ENCODE measurements at regions not wholly inside any gene's neighbourhood (a gene's known extent, or its start where the extent isn't known, plus 50 kb on each side); places are given as distances from the start of the nearest gene placed in this dataset.

DNA sequence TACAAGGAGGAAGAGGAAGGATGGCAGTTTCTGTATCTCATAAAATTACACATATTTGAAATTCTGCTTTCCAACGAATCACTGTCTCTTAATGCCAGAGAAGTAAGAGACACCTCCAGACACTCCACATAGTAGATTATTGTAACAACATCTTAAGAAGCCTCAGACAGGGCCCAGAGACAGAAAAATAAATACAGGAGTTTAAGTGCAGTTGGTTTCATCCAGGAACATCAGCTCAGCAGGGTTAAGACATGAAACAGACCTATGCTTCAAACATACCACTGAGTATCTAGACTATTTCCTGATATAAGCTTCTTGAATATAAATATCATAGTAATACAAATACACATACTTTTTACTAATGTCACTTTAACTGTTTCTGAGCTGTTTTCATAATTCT is 290.3 kb downstream of the ADAMTS20 start:
- TF ChIP-seq, protein P1, sequence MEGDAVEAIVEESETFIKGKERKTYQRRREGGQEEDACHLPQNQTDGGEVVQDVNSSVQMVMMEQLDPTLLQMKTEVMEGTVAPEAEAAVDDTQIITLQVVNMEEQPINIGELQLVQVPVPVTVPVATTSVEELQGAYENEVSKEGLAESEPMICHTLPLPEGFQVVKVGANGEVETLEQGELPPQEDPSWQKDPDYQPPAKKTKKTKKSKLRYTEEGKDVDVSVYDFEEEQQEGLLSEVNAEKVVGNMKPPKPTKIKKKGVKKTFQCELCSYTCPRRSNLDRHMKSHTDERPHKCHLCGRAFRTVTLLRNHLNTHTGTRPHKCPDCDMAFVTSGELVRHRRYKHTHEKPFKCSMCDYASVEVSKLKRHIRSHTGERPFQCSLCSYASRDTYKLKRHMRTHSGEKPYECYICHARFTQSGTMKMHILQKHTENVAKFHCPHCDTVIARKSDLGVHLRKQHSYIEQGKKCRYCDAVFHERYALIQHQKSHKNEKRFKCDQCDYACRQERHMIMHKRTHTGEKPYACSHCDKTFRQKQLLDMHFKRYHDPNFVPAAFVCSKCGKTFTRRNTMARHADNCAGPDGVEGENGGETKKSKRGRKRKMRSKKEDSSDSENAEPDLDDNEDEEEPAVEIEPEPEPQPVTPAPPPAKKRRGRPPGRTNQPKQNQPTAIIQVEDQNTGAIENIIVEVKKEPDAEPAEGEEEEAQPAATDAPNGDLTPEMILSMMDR (IDR thresholded peaks at IDR 0.05), result no peak
- TF ChIP-seq, protein P2, sequence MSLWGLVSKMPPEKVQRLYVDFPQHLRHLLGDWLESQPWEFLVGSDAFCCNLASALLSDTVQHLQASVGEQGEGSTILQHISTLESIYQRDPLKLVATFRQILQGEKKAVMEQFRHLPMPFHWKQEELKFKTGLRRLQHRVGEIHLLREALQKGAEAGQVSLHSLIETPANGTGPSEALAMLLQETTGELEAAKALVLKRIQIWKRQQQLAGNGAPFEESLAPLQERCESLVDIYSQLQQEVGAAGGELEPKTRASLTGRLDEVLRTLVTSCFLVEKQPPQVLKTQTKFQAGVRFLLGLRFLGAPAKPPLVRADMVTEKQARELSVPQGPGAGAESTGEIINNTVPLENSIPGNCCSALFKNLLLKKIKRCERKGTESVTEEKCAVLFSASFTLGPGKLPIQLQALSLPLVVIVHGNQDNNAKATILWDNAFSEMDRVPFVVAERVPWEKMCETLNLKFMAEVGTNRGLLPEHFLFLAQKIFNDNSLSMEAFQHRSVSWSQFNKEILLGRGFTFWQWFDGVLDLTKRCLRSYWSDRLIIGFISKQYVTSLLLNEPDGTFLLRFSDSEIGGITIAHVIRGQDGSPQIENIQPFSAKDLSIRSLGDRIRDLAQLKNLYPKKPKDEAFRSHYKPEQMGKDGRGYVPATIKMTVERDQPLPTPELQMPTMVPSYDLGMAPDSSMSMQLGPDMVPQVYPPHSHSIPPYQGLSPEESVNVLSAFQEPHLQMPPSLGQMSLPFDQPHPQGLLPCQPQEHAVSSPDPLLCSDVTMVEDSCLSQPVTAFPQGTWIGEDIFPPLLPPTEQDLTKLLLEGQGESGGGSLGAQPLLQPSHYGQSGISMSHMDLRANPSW (CRISPR knock-in tag; conservative IDR thresholded peaks at IDR 0.05; ENCODE audit: low read depth), result no peak
- TF ChIP-seq ZNF416 (CRISPR knock-in tag; IDR thresholded peaks at IDR 0.05) (no peak), JUN (CRISPR knock-in tag; IDR thresholded peaks at IDR 0.05) (no peak), GABPB1 (CRISPR knock-in tag; IDR thresholded peaks at IDR 0.05) (no peak), NFE2L1 (CRISPR knock-in tag; IDR thresholded peaks at IDR 0.05) (no peak), CREB1 (CRISPR knock-in tag; IDR thresholded peaks at IDR 0.05) (no peak), ZNF138 (CRISPR knock-in tag; conservative IDR thresholded peaks at IDR 0.05) (no peak)
- TF ChIP-seq, protein P3, sequence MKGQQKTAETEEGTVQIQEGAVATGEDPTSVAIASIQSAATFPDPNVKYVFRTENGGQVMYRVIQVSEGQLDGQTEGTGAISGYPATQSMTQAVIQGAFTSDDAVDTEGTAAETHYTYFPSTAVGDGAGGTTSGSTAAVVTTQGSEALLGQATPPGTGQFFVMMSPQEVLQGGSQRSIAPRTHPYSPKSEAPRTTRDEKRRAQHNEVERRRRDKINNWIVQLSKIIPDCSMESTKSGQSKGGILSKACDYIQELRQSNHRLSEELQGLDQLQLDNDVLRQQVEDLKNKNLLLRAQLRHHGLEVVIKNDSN (CRISPR knock-in tag; IDR thresholded peaks at IDR 0.05), result no peak
- TF ChIP-seq, protein P4, sequence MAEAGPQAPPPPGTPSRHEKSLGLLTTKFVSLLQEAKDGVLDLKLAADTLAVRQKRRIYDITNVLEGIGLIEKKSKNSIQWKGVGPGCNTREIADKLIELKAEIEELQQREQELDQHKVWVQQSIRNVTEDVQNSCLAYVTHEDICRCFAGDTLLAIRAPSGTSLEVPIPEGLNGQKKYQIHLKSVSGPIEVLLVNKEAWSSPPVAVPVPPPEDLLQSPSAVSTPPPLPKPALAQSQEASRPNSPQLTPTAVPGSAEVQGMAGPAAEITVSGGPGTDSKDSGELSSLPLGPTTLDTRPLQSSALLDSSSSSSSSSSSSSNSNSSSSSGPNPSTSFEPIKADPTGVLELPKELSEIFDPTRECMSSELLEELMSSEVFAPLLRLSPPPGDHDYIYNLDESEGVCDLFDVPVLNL (CRISPR knock-in tag; IDR thresholded peaks at IDR 0.05; ENCODE audit: borderline replicate concordance, low read depth), result no peak

Measured in WTC11 (cell line).